HG03045 (cell line): ENCODE measurements at regions not wholly inside any gene's neighbourhood (a gene's known extent, or its start where the extent isn't known, plus 50 kb on each side); places are given as distances from the start of the nearest gene placed in this dataset.
"Not testable (repeated sequence)": the region's sequence is repeated elsewhere in the genome, so short reads cannot be mapped to it uniquely, and the experiment has no call there.

Experiments used
- ATAC-seq: cut with Tn5 transposase; IDR thresholded peaks from one replicate; pipeline ENCODE4 v1.9.1; 2021; ENCODE audit warnings: mild to moderate bottlenecking, moderate library complexity; ENCODE audit not compliant: unreplicated experiment

DNA sequence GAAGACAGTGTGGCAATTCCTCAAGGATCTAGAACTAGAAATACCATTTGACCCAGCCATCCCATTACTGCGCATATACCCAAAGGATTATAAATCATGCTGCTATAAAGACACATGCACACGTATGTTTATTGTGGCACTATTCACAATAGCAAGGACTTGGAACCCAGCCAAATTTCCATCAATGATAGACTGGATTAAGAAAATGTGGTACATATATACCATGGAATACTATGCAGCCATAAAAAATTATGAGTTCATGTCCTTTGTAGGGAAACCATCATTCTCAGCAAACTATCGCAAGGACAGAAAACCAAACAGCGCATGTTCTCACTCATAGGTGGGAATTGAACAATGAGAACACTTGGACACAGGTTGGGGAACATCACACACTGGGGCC is 729.6 kb upstream of the ARPP21 start:
- ATAC-seq, result not testable (repeated sequence)

DNA sequence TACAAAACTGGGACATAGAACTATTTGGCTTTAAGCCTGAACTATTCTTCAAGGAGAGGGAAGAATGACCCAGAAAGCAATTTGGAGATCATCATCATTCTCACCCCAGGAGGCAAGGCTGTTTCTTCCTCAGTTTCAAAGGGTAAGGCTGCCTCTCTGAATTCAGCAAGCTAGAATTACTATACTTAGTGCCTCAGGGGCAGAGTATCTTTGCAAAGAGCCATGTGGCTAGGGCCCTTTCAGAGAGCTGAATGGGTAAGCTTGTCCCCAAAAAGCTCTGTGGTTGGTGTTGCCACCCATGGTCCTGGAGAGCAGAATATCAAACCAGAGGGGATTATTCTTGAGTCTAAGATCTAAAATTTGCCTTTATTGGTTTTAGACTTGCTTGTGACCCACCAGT is 720.3 kb upstream of the ARPP21 start:
- ATAC-seq, result no peak

DNA sequence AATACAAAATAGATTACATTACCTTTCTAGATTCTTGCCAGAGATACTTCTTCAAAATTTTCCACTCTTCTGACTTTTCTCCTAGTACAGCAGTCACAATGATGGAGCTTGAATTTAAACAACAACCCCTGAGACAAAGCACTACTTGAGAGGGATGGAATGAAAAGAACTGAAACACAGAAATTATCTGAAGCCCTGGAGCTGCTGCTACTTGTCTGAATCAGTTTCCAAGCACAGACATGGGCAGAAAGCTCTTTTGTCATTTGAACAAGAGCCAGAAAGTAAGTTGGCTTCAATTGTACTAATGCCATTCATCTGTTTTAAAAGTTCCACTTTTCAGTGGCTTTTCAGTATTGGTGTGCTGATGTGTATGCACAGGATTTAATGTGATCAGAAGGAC is 718.5 kb upstream of the ARPP21 start:
- ATAC-seq, result no peak

DNA sequence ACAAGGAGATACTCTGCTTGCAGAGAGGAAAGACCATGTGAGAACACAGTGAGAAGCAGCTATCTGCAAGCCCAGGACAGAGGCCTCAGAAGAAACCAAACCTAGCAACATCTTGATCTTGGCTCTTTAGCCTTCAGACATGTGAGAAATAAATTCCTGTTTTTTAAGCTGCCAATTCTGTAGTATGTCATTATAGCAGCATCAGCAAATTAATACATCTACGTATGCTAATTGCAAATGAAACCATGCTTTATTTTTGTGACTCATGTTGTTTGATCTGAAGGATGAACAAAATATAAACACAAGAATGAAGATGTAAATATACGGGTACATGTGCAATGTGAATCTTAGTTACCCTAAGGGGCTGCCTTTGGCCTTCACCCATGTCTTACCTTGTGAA is 714.4 kb upstream of the ARPP21 start:
- no peak for ATAC-seq

DNA sequence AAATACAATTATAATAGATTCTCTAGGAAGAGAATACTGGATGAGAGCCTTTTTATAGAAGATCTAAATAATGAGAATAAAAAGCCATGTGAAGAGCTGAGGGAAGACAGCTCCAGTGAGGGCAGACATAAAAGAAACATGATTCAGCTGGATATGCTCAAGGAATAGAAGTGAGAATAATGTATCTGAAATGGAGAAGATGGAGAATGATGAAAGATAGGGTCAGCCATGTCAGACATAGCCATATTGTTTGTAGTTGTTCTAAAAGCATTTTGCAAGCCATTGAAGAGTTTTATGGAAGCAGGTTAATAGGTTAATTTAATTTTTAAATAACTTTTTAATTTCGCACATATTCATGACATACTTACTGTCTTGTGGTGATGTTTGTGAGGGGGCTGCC is 713.5 kb upstream of the ARPP21 start:
- no peak for ATAC-seq

DNA sequence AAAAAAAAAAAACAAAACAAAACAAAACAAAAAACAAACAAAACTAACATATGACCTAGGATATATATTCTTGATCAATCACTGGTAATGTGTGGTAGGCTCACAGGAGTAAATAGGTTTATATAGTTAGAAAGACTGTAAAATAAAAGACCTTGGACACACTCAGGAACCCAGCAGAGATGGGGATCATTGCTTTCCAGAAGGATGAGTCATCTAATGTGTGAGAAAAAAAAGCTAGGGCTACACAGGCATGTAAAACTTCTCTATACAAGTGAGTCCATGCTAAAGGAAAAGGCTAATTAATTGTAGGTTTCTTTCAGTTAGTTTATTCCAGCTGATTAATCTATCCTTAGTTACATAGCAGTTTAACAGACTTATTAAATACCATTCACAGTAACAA is 710.3 kb upstream of the ARPP21 start:
- no peak for ATAC-seq

DNA sequence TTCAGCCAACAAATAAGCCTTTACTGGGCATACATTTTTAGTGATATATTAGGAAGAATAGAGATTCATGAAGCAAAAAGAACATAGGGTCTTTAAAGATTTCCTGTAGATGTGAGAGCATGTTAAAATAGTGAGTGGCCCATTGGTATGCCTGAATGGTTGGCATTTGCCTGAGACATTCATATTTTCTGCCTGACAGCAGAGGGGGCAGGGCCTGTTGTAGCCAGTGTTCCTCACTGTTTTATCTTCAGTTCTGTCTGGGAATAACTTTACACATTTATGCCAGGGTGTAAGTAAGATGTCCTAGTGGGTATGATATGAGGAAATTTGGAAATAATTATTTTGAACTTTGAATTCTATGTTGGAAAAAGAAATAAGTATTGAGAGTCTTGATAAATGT is 704.7 kb upstream of the ARPP21 start:
- ATAC-seq, result no peak

DNA sequence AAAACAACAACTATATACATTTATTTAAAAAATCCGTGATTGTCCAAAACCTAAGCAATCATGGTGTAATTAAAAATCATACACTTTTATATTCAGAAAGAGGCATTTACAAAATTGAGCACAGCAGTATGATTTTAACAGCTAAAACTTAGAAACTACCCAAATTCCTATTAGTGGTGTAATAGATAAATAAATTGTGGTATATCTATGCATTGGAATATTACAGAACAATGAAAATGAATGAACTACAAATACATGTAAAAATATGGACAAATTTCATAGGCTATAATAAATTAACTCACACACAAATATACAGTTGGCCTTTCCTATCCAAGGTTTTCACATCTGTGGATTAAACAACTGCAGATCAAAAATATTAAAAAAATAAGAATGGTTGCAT is 700.5 kb upstream of the ARPP21 start:
- no peak for ATAC-seq

DNA sequence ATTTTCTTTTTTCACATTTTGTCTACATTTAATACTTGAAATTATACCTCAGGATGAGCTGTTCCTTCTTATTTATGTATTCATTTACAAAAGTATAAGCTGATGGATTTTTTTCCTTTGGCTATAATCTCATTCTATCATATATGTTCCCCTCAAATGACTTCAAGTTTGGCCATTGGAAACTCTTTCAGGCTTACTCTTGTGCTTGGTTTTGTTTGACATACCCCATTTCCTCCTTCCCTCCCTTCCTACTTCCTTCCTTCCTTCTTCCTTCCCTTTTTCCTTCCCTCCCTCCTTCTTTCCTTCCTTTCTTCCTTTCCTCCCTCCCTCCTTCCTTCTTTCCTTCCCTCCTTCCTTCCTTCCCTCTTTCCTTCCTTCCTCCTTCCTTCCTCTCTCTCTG is 697.1 kb upstream of the ARPP21 start:
- ATAC-seq, result no peak

DNA sequence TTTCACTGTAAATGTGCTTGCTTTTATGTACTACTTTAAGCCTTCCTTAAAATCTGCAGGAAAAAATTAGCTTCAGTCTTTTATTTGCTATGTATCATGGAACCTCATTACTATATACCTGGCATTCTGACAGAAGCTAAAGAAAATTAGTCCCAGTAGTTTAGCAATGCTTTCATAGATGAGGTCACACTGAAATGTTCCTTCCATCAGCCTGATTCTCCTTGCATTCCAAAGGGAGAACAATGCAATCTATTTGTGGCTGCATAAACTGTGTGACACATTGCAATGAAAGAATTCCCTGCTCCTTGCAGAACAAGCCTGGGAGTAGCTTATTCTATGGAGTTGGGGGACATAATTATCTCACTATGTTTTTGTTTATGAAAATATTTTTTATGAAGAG is 691.5 kb upstream of the ARPP21 start:
- ATAC-seq, result no peak

DNA sequence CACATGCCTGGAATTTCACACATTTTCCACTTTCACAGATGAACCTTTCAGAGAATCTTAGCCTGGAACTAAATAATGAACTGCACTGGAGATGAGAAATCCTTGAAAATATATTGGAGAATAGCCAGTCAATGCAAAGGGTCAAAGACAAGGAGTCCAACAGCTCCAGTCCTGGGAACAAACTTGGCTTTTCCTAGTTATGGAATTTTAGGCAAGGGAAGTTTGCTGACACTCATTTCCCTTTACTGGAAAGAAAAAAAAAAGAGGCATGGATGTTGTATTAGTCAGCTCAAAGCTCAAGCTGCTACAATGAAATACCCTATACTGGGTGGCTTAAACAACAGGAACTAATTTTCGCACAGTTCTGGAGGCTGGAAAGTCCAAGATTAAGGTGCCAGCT is 690.8 kb upstream of the ARPP21 start:
- ATAC-seq, result no peak

DNA sequence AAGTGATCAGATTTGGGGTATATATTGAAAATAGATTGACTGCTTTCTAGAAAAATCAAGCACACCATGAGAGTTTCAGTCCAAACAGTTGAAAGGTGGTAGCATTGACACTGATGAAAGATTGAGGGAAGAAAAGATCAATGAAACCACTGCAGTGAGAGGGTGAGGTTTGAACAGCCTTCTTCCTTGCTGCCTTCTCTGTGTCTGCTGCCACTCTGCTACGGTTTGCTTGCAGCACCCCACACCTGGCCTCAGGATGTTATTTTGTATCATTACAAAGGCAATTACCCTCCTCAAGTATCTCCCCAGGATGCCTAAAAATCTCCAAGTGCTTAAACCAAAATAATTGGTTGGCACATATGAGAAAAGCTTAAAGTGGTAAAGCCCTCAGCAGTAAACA is 683.6 kb upstream of the ARPP21 start:
- no peak for ATAC-seq

DNA sequence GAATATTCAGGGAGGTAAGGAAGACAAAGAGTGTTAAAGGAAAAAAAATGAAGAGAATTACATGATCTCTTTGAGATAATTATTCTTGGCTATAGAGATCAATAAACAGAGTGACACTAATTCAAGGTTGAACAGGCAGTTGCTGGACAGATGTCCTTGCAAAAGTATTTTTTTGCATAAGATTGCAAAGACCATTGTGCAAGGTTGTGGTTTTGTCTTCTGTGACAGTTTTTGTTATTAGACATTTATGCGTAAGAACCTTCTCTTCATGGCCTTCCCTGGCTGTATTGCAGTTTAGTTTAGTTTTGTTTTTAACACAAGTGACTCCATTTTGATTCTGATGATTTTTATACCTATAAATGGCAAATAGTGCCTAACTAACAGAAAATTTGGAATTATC is 682.8 kb upstream of the ARPP21 start:
- no peak for ATAC-seq

DNA sequence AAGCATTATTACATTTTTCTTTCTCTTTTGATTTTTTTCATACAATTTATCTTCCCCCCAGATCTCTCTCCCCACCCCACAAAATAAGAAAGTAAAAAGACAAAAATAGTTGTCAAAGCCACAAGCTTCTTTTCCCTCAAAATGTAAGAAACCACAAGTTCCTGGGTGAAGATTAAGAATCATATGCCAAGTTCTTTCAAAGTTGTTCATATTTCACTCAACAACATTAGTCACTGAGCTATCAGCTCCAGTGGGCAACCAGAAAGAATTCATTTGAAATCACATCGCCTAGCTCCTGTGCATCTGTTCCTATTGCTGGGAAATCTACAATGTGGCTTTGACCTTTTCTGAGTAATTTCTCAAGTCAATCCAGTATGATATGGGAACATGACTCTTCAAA is 681.6 kb upstream of the ARPP21 start:
- no peak for ATAC-seq

DNA sequence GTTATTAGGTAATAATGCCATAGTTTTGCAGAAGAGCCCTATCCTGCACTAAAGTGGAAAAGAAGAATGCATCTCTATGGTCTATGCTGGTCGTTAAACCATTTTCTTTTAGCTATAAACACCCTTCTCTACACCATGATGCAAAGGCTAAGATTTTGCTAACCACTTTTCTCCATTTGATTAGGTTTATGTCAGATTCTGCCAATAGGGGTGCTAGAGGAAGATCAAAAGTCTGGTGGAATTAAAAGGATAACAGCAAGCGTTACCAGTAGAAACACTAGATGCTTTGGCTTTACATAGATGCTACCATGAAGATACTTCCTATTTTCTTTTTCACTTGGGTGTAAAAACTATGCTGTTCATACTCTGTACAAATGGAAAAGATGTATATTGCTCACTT is 669.8 kb upstream of the ARPP21 start:
- ATAC-seq, result no peak

DNA sequence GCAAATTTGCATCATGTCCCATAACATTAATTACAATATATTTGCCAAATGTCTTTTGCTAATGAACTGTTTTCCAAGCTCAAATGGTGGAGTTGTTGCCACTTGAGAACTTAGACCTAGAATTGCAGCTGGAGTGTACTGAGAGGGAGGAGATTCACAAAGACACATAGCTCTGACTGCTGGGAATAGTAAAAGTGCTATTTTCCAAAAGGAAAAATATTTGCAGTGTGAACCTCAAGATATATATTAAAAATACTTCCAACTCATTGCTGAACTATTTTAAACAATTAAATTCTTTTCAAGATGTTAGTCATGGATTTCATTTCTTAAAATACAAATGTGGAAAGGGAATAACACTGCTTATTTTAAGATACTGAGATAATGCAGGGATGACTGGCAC is 666.8 kb upstream of the ARPP21 start:
- ATAC-seq, result no peak

DNA sequence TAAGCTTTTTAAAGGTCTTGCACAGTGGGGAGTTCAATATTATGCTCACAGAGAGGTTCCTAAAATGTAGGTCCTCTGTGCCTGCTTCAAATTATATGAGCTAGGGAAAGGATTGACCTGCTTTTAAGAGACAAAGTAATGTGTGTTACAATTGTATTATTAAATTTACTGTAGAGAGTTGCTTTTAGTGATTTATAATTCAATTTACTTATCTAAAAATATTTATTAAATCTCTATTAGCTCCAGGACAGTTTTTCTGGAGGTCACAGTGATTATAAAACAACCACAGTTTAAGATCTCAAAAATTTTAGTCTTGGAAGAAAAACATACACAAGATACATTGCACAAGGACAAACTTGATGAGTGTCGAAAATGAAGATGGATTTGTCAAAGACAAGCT is 665.7 kb upstream of the ARPP21 start:
- no peak for ATAC-seq

DNA sequence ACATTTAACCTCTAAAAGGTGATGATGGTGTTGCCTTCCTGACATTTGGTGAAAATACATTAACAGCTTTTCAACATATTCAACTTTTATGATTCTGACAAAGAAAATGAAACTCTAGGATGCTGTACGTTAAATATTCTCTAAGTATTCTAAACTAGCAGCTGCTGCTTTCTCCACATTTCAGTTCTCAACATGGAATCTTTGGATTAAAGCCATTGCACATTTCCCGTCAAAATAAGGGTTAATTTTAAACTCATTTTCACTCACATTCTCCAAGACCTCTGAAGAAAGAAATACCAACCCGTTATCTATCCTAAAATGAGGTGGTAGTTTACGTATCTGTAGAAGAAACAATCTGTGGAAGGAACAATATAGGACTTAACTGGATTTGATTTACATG is 655.7 kb upstream of the ARPP21 start:
- no peak for ATAC-seq

DNA sequence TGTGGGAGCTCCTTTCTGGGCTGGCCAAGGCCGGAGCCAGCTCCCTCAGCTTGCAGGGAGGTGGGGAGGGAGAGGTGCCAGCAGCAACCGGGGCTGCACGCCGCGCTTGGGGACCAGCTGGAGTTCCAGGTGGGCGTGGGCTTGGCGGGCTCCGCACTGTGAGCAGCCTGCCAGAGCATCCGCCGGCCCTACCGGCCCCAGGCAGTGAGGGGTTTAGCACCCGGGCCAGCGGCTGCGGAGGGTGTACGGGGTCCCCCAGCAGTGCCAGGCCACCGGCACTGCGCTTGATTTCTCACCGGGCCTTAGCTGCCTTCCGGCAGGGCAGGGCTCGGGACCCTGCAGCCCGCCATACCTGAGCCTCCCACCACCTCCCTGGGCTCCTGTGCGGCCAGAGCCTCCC is 651.0 kb upstream of the ARPP21 start:
- ATAC-seq, result no peak

DNA sequence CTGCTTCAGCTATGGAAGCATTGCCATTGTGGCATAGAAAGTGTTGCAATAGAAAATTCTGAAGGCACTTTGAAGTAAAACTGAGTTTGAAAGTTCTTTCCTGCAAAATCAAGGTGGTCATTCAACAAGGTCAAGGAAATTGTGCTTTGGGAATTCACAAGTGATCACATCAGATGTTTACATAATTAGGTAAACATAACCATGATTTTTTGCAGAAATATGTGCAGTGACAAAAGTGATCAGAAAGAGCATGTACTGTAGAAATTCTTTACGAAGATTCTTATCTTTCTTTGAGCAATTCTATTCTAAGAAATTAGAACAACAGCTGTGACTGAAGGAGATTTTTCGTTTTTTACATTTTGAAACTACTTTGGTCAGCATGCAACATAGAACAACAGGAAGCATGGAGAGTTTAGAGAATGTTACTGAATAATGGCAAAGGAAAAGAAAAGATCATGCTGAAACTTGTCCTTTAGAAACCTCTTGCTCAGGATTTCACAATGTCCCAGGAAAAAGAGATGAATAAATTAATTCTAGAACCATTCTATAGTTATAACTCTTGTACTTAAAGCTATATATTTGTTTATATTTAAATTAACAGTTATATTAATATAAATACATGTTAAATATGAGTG is 643.4 kb upstream of the ARPP21 start:
- no peak for ATAC-seq

DNA sequence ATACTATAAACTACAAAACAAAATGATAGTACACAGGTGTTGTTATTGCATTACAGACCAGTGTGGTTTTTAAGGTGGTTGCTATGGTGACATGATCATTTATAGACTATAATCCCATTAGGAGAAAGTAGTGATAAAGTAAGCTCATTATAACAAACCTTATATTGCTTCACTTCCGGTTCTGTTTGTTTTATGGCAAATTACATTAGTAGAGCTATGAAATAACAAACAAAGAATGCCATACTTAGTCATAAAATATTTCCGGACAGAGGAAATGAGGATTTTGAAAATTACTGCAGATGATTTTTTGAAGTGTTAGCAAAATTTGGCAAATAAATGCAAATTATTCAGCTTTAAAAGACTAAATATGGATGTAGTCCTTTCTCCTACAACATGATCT is 640.4 kb upstream of the ARPP21 start:
- ATAC-seq, result no peak

DNA sequence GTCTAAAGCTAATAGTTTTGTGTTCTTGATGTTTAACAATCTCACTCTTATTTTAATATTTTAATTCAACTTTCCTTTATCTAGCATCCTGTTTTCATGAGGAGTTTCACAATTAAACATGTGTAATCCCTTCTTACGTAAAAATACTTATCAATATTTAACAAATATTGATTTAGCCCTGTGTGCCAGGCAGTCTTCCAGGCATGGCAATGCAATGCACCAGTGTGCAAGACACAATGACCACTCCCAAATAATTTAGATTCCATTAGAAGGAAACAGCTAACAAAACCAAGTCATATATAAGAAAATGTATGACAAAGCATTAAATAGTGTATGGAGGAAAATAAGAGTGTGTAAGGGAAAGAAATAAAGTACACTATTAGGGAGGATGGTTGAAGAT is 627.1 kb upstream of the ARPP21 start:
- ATAC-seq, result no peak

DNA sequence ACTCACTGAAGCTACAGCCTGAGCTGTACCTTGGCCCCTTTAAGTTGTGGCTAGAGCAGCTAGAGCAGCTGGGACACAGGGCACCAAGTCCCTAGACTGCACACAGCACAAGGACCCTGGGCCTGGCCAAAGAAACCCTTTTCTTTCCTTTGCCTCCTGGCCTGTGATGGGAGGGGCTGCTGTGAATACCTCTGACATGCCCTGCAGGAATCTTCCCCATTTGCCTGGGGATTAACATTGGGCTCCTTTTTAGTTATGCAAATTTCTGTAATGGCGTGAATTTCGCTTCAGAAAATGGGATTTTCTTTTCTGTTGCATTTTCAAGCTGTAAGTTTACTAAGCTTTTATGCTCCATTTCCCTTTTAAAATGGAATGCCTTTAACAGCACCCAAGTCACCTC is 611.2 kb upstream of the ARPP21 start:
- no peak for ATAC-seq
